ENCODE measurements at regions not wholly inside any gene's neighbourhood (a gene's known extent, or its start where the extent isn't known, plus 50 kb on each side); places are given as distances from the start of the nearest gene placed in this dataset.

DNA sequence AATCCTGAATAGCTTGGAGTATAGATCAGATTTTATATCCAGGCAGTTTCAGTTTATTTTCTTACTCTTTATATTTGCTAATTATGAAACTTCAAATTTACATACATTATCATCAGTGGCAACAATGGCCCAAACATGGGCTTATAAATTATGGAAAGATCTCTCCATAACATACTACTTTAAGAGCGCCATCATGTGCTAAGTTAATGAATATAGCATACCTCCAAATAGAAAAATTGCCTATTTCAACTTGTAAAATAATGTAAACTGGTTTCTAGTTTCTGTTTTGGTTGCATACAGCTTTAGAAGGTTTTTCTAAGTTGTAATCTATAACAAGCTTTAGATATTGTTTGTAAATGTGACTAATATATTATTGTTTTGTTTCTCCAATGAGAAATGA is 531.3 kb upstream of the UBE2E2 start:
- no TSS peak for BruUV-seq (replicated peaks)
- ChIA-PET POLR2A (ENCODE audit: low non-redundant PET) (no interaction called here), CTCF (no interaction called here)
- intact Hi-C loops (cut with micrococcal nuclease; ENCODE audit: unreplicated experiment): no loop called here
- H3K36me3 ChIP-seq (ENCODE audit: insufficient read depth, low read length, poor library complexity, severe bottlenecking): no peaks in the 10 kb centered on the region
- DNase-seq (ENCODE audit: low spot score): no peak
- no peaks in the 10 kb centered on the region for H3K27me3 ChIP-seq (replicated peaks; ENCODE audit: insufficient read depth, low read depth, low read length, poor library complexity)
- no peak for TF ChIP-seq EZH2 (IDR thresholded peaks at IDR 0.05; ENCODE audit: borderline replicate concordance, low read depth, low read length, poor library complexity, severe bottlenecking)
- TF ChIP-seq, protein P1, sequence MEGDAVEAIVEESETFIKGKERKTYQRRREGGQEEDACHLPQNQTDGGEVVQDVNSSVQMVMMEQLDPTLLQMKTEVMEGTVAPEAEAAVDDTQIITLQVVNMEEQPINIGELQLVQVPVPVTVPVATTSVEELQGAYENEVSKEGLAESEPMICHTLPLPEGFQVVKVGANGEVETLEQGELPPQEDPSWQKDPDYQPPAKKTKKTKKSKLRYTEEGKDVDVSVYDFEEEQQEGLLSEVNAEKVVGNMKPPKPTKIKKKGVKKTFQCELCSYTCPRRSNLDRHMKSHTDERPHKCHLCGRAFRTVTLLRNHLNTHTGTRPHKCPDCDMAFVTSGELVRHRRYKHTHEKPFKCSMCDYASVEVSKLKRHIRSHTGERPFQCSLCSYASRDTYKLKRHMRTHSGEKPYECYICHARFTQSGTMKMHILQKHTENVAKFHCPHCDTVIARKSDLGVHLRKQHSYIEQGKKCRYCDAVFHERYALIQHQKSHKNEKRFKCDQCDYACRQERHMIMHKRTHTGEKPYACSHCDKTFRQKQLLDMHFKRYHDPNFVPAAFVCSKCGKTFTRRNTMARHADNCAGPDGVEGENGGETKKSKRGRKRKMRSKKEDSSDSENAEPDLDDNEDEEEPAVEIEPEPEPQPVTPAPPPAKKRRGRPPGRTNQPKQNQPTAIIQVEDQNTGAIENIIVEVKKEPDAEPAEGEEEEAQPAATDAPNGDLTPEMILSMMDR (conservative IDR thresholded peaks at IDR 0.05; ENCODE audit: low read depth, low read length): no peak
- H3K4me3 ChIP-seq (ENCODE audit: low read depth, low read length, poor library complexity, severe bottlenecking): no peak overlapping the region
- H3K9me3 ChIP-seq (ENCODE audit: low read depth, low read length, poor library complexity, severe bottlenecking): peaks cover 17% of the 10 kb centered on the region
- no peaks in the 10 kb centered on the region for H3K4me1 ChIP-seq (ENCODE audit: insufficient read depth, low read length, poor library complexity, severe bottlenecking)
- no peak overlapping the region for H3K27ac ChIP-seq (ENCODE audit: low read depth, low read length, poor library complexity, severe bottlenecking)

DNA sequence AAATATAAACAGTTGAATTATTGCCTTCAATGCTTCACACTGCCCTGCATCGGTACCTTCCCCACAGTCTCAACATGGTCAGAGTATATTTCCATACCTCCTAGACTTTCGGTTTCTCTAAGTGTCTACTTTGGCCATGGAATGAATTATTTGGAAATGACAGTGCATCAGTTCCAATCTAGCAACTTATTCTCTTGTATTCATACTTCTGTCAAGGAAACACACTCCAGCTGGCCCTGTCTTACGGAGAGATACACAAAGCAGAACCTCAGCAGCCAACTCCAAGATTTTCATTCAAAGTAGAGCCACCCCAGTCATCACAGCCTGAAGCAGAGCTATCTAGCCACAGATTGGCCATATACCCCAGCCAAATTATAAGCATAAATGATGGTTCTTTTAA is 518.4 kb upstream of the UBE2E2 start:
- BruUV-seq (replicated peaks): no TSS peak
- intact Hi-C loops (cut with micrococcal nuclease; ENCODE audit: unreplicated experiment): no loop called here
- CTCF ChIA-PET: no interaction called here

DNA sequence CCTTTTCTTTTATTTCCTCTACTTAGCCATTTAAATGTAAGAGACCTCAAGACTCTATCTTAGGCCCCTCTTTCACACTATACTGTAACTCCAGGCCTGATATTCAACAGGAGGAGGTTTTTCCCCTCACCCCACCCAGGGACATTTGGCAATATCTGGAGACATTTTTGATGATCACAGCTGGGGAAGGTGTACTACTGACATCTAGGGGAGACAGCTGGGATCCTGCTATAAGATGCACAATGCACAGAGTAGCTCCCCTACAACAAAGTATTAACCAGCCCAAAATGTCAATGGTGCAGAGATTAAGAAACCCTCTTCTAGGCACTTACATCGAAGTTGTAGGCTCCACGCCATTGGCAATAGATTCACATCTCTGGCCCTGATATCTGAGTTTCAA is 517.5 kb upstream of the UBE2E2 start:
- BruUV-seq (replicated peaks): no TSS peak
- Histone ChIP-seq H3K27me3 (replicated peaks; ENCODE audit: insufficient read depth, low read depth, low read length, poor library complexity) (no peaks in the 10 kb centered on the region), H3K9me3 (ENCODE audit: low read depth, low read length, poor library complexity, severe bottlenecking) (peaks cover 16% of the 10 kb centered on the region), H3K36me3 (ENCODE audit: insufficient read depth, low read length, poor library complexity, severe bottlenecking) (no peaks in the 10 kb centered on the region), H3K4me1 (ENCODE audit: insufficient read depth, low read length, poor library complexity, severe bottlenecking) (no peaks in the 10 kb centered on the region), H3K27ac (ENCODE audit: low read depth, low read length, poor library complexity, severe bottlenecking) (no peak overlapping the region), H3K4me3 (ENCODE audit: low read depth, low read length, poor library complexity, severe bottlenecking) (no peak overlapping the region)
- ChIA-PET POLR2A (ENCODE audit: low non-redundant PET) (no interaction called here), CTCF (no interaction called here)
- no peak for TF ChIP-seq EZH2 (IDR thresholded peaks at IDR 0.05; ENCODE audit: borderline replicate concordance, low read depth, low read length, poor library complexity, severe bottlenecking)
- TF ChIP-seq, protein P1 (conservative IDR thresholded peaks at IDR 0.05; ENCODE audit: low read depth, low read length): no peak
- intact Hi-C loops (cut with micrococcal nuclease; ENCODE audit: unreplicated experiment): no loop called here
- no peak for DNase-seq (ENCODE audit: low spot score)

More for the DNA sequence above, 518.4 kb upstream of the UBE2E2 start:
- no peak for DNase-seq (ENCODE audit: low spot score)
- Histone ChIP-seq H3K27ac (ENCODE audit: low read depth, low read length, poor library complexity, severe bottlenecking) (no peak overlapping the region), H3K36me3 (ENCODE audit: insufficient read depth, low read length, poor library complexity, severe bottlenecking) (no peaks in the 10 kb centered on the region), H3K9me3 (ENCODE audit: low read depth, low read length, poor library complexity, severe bottlenecking) (peaks cover 16% of the 10 kb centered on the region), H3K4me3 (ENCODE audit: low read depth, low read length, poor library complexity, severe bottlenecking) (no peak overlapping the region), H3K27me3 (replicated peaks; ENCODE audit: insufficient read depth, low read depth, low read length, poor library complexity) (no peaks in the 10 kb centered on the region), H3K4me1 (ENCODE audit: insufficient read depth, low read length, poor library complexity, severe bottlenecking) (no peaks in the 10 kb centered on the region)
- TF ChIP-seq, protein P1 (conservative IDR thresholded peaks at IDR 0.05; ENCODE audit: low read depth, low read length): no peak
- TF ChIP-seq EZH2 (IDR thresholded peaks at IDR 0.05; ENCODE audit: borderline replicate concordance, low read depth, low read length, poor library complexity, severe bottlenecking): no peak
- POLR2A ChIA-PET (ENCODE audit: low non-redundant PET): no interaction called here
